GM18499 (cell line): ENCODE measurements at regions not wholly inside any gene's neighbourhood (a gene's known extent, or its start where the extent isn't known, plus 50 kb on each side); places are given as distances from the start of the nearest gene placed in this dataset.

Source experiments
- ATAC-seq: cut with Tn5 transposase; IDR thresholded peaks from one replicate; pipeline ENCODE4 v1.9.1; 2021; ENCODE audit warnings: moderate number of reproducible peaks; ENCODE audit not compliant: insufficient read depth, unreplicated experiment

GRCh38 chr6:137767911-137768690 is 99.0 kb upstream of the TNFAIP3 start:
- peak; percentile 76 for ATAC-seq

- ATAC-seq, result no peak
Observed at GRCh38 chr6:137768935-137769334, 98.1 kb upstream of the TNFAIP3 start.

GRCh38 chr6:137769797-137770362 is 97.2 kb upstream of the TNFAIP3 start:
- no peak for ATAC-seq

- ATAC-seq, result no peak
Observed at GRCh38 chr6:137772541-137773250, 94.4 kb upstream of the TNFAIP3 start.

- ATAC-seq, result no peak
Observed at GRCh38 chr6:137775227-137775626, 91.8 kb upstream of the TNFAIP3 start.

GRCh38 chr6:137775720-137776119 is 91.3 kb upstream of the TNFAIP3 start:
- no peak for ATAC-seq

GRCh38 chr6:137776256-137776655 is 90.8 kb upstream of the TNFAIP3 start:
- ATAC-seq, result no peak

GRCh38 chr6:137776786-137777686 is 90.0 kb upstream of the TNFAIP3 start:
- ATAC-seq, result no peak

GRCh38 chr6:137777687-137778075 is 89.4 kb upstream of the TNFAIP3 start:
- ATAC-seq, result no peak

- ATAC-seq, result no peak
Observed at GRCh38 chr6:137779982-137780381, 87.1 kb upstream of the TNFAIP3 start.

- ATAC-seq, result no peak
Observed at GRCh38 chr6:137780447-137781034, 86.5 kb upstream of the TNFAIP3 start.

- ATAC-seq, result no peak
Observed at GRCh38 chr6:137781639-137782038, 85.4 kb upstream of the TNFAIP3 start.

- no peak for ATAC-seq
Observed at GRCh38 chr6:137782166-137783039, 84.7 kb upstream of the TNFAIP3 start.

- no peak for ATAC-seq
Observed at GRCh38 chr6:137783710-137784109, 83.3 kb upstream of the TNFAIP3 start.

GRCh38 chr6:137784583-137784982 is 82.5 kb upstream of the TNFAIP3 start:
- no peak for ATAC-seq

- no peak for ATAC-seq
Observed at GRCh38 chr6:137787016-137787415, 80.0 kb upstream of the TNFAIP3 start.

- no peak for ATAC-seq
Observed at GRCh38 chr6:137788248-137788647, 78.8 kb upstream of the TNFAIP3 start.

- ATAC-seq, result no peak
Observed at GRCh38 chr6:137791281-137792159, 75.5 kb upstream of the TNFAIP3 start.
